Loucy (cell line): ENCODE measurements at regions not wholly inside any gene's neighbourhood (a gene's known extent, or its start where the extent isn't known, plus 50 kb on each side); places are given as distances from the start of the nearest gene placed in this dataset.
A peak's percentile ranks its signal among the peaks of the same experiment; 100 is the strongest.

ENCODE experiments used
- H2AFZ ChIP-seq: fragments of 200-600 bp; sonication (generic); 2 replicates; pipeline ENCODE4 v1.6.0; 2016; ENCODE audit warnings: antibody characterized with exemption, mild to moderate bottlenecking, low read length, moderate library complexity
- H3F3A ChIP-seq: fragments of 200-600 bp; 2 replicates; pipeline ENCODE4 v1.6.0; 2016; ENCODE audit warnings: antibody characterized with exemption, low read depth, mild to moderate bottlenecking
- H3K27me3 ChIP-seq: fragments of 200-600 bp; sonication (generic); 2 replicates; pipeline ENCODE4 v1.6.1; 2014; ENCODE audit warnings: low read length, mild to moderate bottlenecking; ENCODE audit not compliant: insufficient read depth, poor library complexity, severe bottlenecking
- H3K36me3 ChIP-seq: fragments of 200-600 bp; sonication (generic); 2 replicates; pipeline ENCODE4 v1.6.1; 2016; ENCODE audit warnings: low read length; ENCODE audit not compliant: insufficient read depth
- H3K4me1 ChIP-seq: fragments of 200-600 bp; sonication (generic); 2 replicates; pipeline ENCODE4 v1.5.1; 2014; ENCODE audit warnings: low read length, mild to moderate bottlenecking; ENCODE audit not compliant: insufficient read depth, poor library complexity, severe bottlenecking
- H3K4me2 ChIP-seq: fragments of 200-600 bp; sonication (generic); 2 replicates; pipeline ENCODE4 v1.6.0; 2014; ENCODE audit warnings: antibody characterized with exemption, low read length, low read depth, mild to moderate bottlenecking; ENCODE audit not compliant: poor library complexity, severe bottlenecking
- H3K4me3 ChIP-seq: fragments of 200-600 bp; sonication (generic); 2 replicates; pipeline ENCODE4 v1.5.1; 2014; ENCODE audit warnings: low read length, mild to moderate bottlenecking, mixed read lengths; ENCODE audit not compliant: poor library complexity, severe bottlenecking
- H3K79me2 ChIP-seq: fragments of 200-600 bp; sonication (generic); 2 replicates; pipeline ENCODE4 v1.6.1; 2014; ENCODE audit warnings: low read length; ENCODE audit not compliant: insufficient read depth
- H3K9ac ChIP-seq: fragments of 200-600 bp; sonication (generic); 2 replicates; pipeline ENCODE4 v1.6.0; 2014; ENCODE audit warnings: mild to moderate bottlenecking, low read depth, low read length, moderate library complexity; ENCODE audit not compliant: poor library complexity, severe bottlenecking
- H3K9me2 ChIP-seq: fragments of 200-600 bp; sonication (generic); replicated peaks from 2 replicates; pipeline ENCODE4 v1.6.1; 2016; ENCODE audit warnings: low read depth, low read length, mixed read lengths
- H3K9me3 ChIP-seq: fragments of 200-600 bp; sonication (generic); 2 replicates; pipeline ENCODE4 v1.6.1; 2014; ENCODE audit warnings: mild to moderate bottlenecking, antibody characterized with exemption, low read length, low read depth; ENCODE audit not compliant: insufficient read depth
- H4K20me1 ChIP-seq: fragments of 200-600 bp; sonication (generic); 2 replicates; pipeline ENCODE4 v1.6.0; 2014; ENCODE audit warnings: antibody characterized with exemption, low read length, mild to moderate bottlenecking; ENCODE audit not compliant: insufficient read depth, poor library complexity, severe bottlenecking
- CTCF ChIP-seq: fragments of 200-600 bp; sonication (generic); conservative IDR thresholded peaks from 2 replicates; pipeline ENCODE4 v1.5.1; 2014; ENCODE audit warnings: mild to moderate bottlenecking, antibody characterized with exemption, low read length
- EZH2phosphoT487 ChIP-seq: fragments of 200-600 bp; IDR thresholded peaks from 2 replicates; pipeline ENCODE4 v1.6.1; 2018; ENCODE audit warnings: antibody characterized with exemption, mild to moderate bottlenecking, moderate library complexity, borderline replicate concordance

- H3K4me2 ChIP-seq, result no peak overlapping the region
- TF ChIP-seq EZH2phosphoT487 (no peak), CTCF (no peak)
- 0 out of 2 replicates have a peak overlapping the region, but pooled peaks have one; percentile 50 for H2AFZ ChIP-seq
Measured at GRCh38 chr4:159010563-159011260, 92.2 kb upstream of the RAPGEF2 start.

GRCh38 chr4:159012381-159012780, 90.5 kb upstream of the RAPGEF2 start:
- no peaks in the 10 kb centered on the region for H3K9me3 ChIP-seq
- H2AFZ ChIP-seq, result no peak overlapping the region
- no peaks in the 10 kb centered on the region for H3F3A ChIP-seq
- H3K36me3 ChIP-seq, result no peaks in the 10 kb centered on the region
- TF ChIP-seq CTCF (no peak), EZH2phosphoT487 (no peak)
- H3K4me2 ChIP-seq, result no peak overlapping the region
- H4K20me1 ChIP-seq, result no peaks in the 10 kb centered on the region
- no peaks in the 10 kb centered on the region for H3K9me2 ChIP-seq
- H3K27me3 ChIP-seq, result no peaks in the 10 kb centered on the region
- no peaks in the 10 kb centered on the region for H3K79me2 ChIP-seq
- no peak overlapping the region for H3K4me3 ChIP-seq
- no peak overlapping the region for H3K9ac ChIP-seq
- H3K4me1 ChIP-seq, result no peaks in the 10 kb centered on the region

More at GRCh38 chr4:159010563-159011260, 92.2 kb upstream of the RAPGEF2 start:
- H3K36me3 ChIP-seq, result no peaks in the 10 kb centered on the region
- no peaks in the 10 kb centered on the region for H3K9me2 ChIP-seq
- no peaks in the 10 kb centered on the region for H3K27me3 ChIP-seq
- no peak overlapping the region for H3K9ac ChIP-seq
- no peak overlapping the region for H3K4me3 ChIP-seq
- no peaks in the 10 kb centered on the region for H3K79me2 ChIP-seq
- H4K20me1 ChIP-seq, result no peaks in the 10 kb centered on the region
- no peaks in the 10 kb centered on the region for H3F3A ChIP-seq
- no peaks in the 10 kb centered on the region for H3K9me3 ChIP-seq
- no peaks in the 10 kb centered on the region for H3K4me1 ChIP-seq

GRCh38 chr4:159013692-159014091, 89.2 kb upstream of the RAPGEF2 start:
- no peaks in the 10 kb centered on the region for H3K27me3 ChIP-seq
- no peaks in the 10 kb centered on the region for H3K9me2 ChIP-seq
- H3K79me2 ChIP-seq, result no peaks in the 10 kb centered on the region
- H3K4me1 ChIP-seq, result no peaks in the 10 kb centered on the region
- TF ChIP-seq CTCF (no peak), EZH2phosphoT487 (no peak)
- H3K4me2 ChIP-seq, result no peak overlapping the region
- no peaks in the 10 kb centered on the region for H3K36me3 ChIP-seq
- no peaks in the 10 kb centered on the region for H4K20me1 ChIP-seq
- H3K9ac ChIP-seq, result no peak overlapping the region
- H3F3A ChIP-seq, result no peaks in the 10 kb centered on the region
- H2AFZ ChIP-seq, result no peak overlapping the region
- H3K4me3 ChIP-seq, result no peak overlapping the region
- H3K9me3 ChIP-seq, result no peaks in the 10 kb centered on the region
